ENCODE measurements at regions not wholly inside any gene's neighbourhood (a gene's known extent, or its start where the extent isn't known, plus 50 kb on each side); places are given as distances from the start of the nearest gene placed in this dataset.

DNA sequence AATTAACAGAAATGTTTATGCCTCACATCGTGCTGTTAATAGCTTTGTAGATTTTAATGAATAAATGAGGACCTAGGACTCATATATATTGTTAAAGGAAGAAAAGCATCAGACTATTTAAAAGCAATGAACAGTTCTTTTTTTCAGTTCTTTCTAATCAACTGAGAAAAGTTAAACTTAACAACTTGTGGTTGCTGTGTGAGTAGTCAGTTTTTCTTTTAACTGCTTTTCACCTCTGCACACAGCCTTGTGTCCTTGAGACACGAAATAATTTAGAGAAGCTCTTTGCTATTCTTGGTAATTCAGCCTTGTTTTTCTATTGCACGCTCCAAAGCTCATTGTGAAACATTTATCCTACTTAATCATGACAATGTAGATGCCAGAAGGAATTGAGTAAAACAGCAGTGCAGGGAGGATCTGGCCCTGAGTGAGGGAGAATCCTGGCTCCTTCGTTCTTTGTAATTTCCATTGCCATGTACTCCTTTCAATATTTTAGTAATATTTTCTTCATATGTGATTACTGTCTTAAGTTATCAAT lies 499.0 kb downstream of the PYDC2 start:
- TF ChIP-seq, protein P1, sequence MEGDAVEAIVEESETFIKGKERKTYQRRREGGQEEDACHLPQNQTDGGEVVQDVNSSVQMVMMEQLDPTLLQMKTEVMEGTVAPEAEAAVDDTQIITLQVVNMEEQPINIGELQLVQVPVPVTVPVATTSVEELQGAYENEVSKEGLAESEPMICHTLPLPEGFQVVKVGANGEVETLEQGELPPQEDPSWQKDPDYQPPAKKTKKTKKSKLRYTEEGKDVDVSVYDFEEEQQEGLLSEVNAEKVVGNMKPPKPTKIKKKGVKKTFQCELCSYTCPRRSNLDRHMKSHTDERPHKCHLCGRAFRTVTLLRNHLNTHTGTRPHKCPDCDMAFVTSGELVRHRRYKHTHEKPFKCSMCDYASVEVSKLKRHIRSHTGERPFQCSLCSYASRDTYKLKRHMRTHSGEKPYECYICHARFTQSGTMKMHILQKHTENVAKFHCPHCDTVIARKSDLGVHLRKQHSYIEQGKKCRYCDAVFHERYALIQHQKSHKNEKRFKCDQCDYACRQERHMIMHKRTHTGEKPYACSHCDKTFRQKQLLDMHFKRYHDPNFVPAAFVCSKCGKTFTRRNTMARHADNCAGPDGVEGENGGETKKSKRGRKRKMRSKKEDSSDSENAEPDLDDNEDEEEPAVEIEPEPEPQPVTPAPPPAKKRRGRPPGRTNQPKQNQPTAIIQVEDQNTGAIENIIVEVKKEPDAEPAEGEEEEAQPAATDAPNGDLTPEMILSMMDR (IDR thresholded peaks at IDR 0.05): no peak
- TF ChIP-seq POLR2A (IDR thresholded peaks at IDR 0.05) (no peak), POLR2AphosphoS5 (IDR thresholded peaks at IDR 0.05; ENCODE audit: insufficient read depth in 1 of 2, low read depth in 1 of 2) (no peak)

Measured in vagina (tissue), 2 donors.